HG03378 (cell line): ENCODE measurements at regions not wholly inside any gene's neighbourhood (a gene's known extent, or its start where the extent isn't known, plus 50 kb on each side); places are given as distances from the start of the nearest gene placed in this dataset.
A peak's percentile ranks its signal among the peaks of the same experiment; 100 is the strongest.
"Not testable (repeated sequence)": the region's sequence is repeated elsewhere in the genome, so short reads cannot be mapped to it uniquely, and the experiment has no call there.

Experiments used
- ATAC-seq: cut with Tn5 transposase; IDR thresholded peaks from one replicate; pipeline ENCODE4 v1.9.1; 2021; ENCODE audit warnings: mild to moderate bottlenecking, moderate library complexity; ENCODE audit not compliant: unreplicated experiment

DNA sequence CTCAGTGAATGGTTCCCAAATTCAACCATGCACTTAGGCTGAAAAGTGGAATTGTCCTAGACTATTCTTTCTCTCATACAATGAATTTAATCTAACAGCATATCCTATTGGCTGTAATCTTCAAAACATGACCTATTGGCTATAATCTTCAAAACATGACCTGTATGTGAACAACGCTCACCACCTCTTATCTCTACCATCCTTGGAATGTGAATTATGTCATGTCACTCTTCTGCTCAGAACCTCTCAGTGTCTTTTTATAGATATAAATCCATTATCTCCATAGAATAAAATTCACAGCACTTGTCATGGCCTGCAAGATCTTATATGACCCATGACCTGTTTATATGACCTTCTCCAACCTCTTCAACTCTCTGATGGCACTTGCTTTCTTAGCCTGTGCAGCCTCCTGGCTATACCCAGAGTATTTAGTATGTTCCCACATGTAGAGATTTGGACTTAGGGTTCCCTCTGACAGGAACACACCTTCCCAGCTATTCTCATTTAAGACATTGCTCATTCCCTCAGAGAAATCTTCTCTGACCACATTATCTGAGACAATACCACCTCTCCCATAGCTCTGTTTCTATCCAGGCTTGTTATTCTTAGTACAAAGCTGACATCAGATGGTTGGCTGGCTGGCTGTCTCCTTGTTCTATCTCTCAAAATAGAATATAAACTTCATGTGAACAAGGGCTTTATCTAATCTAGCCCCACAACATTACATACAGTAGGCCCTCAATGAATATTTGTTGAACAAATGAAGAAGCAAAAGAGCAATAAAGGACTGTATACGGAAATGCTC, 275.0 kb upstream of the PREP start:
- ATAC-seq: no peak

DNA sequence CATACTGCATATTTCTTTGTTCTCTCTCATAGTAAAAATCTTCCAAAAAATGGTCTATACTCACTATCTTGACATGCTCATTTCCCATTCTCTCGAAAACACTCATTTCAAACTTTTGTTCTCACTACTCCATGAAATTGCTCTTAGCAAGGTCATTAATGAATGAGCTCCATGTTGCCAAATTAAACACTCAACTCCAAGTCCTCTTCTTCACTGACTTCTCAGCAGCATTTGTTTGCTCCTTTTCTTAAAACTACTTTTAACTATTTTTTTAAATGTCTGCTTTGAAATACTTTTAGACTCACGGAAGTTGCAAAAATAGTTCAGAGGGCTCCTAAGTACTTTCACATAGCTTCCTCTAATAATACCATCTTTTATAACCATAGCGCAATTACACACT, 274.0 kb upstream of the PREP start:
- ATAC-seq: no peak

- ATAC-seq: no peak
These were observed 273.0 kb upstream of the PREP start for GRCh38 chr6:105675715-105676397.

DNA sequence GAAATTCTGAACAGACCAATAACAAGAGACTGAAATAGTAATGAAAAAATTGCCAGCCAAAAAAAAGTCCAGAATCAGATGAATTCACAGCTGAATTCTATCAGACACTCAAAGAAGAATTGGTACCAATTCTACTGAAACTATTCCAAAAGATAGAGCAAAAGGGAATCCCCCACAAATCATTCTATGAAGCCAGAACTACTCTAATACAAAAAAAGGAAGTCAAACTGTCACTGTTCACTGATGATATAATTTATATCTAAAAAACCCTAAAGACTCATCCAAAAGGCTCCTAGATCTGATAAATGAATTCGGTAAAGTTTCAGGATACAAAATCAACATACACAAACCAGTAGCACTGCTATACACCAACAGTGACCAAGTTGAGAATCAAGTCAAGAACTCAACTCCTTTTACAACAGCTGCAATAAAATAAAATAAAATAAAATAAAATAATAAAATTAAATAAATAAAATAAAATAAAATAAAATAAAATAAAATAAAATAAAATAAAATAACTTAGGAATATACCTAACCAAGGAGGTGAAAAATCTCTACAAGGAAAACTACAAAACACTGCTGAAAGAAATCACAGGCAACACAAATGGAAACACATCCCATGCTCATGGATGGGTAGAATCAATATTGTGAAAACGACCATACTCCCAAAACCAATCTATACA, 270.1 kb upstream of the PREP start:
- ATAC-seq: not testable (repeated sequence)

- ATAC-seq: no peak
These were observed 266.4 kb upstream of the PREP start for GRCh38 chr6:105669232-105669631.

GRCh38 chr6:105667056-105667455, 264.2 kb upstream of the PREP start:
- ATAC-seq: no peak

DNA sequence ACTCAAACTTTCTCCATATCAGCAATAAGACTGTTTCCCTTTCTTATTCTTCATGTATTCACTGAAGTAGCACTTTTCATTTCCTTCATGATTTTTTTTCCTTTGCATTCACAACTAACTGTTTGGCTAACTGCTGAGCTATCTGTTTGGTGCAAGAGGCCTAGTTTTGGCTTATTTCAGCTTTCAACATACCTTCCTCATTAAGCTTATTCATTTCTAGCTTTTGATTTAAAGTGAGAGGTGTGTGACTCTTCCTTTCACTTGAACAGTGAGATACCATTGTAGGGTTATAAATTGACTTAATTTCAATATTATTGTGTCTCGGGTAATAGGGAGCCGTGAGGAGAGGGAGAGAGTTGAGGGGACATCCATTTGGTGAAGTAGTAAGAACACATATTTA, 262.0 kb upstream of the PREP start:
- no peak for ATAC-seq

GRCh38 chr6:105651969-105652368, 249.1 kb upstream of the PREP start:
- no peak for ATAC-seq

DNA sequence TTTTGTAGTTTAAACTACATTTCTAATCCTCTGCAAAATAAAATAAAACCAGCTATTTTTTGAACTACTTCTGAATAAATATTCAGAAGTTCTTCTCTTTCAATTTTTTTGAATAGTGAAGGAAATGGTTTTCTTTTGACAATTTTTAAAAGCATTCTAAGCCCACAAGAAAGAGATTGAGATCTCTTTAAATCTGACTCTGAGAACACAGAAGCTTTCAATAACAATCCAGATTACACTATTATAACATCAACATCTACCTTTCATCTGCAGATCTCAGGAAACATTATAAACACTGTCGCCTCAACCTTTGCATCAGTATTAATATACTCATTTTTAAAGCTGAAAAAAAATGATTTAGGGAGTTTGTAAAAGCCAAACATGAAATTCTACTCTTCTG, 247.5 kb upstream of the PREP start:
- ATAC-seq: no peak

DNA sequence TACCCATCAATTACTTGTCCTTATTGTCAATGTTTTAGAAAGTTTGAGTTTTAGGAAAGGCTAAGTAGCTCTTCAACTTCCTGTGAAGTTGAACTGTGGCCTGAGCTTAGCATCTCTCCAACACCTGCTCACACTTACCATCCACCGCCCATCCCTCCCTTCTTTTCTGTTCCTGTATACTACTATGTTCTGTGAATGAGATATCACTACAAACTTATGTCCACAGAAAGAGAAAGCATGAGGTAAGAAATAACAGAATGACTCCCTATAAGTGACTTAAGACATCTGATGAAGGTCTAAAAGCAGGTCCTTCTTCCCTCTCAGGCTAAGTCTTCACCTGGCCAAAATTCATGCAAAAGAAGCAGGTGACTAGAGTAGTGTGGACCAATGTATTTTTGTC, 246.3 kb upstream of the PREP start:
- no peak for ATAC-seq

DNA sequence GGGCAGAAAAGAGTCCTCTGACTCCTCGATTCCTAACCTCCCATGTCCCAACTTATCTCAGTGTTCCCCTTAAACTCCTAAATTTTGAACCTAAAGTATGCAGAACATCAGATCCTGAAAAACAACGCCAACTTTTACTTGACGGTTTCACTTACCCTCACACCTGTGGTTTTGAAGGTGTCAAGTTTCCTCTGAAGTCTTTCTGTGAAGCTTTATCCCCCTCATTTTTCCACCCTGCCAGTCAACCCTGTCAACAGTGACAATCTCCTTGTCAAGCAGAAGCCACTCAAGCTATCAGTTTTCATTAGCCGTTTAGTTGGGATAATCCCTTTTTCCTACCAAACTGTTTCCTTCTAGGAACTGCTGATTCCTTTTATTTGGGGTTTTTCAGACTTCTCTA, 245.4 kb upstream of the PREP start:
- no peak for ATAC-seq

- peak; percentile 94 for ATAC-seq
These were observed 243.5 kb upstream of the PREP start for GRCh38 chr6:105646391-105646867.

- ATAC-seq: no peak
These were observed 243.1 kb upstream of the PREP start for GRCh38 chr6:105645958-105646357.

DNA sequence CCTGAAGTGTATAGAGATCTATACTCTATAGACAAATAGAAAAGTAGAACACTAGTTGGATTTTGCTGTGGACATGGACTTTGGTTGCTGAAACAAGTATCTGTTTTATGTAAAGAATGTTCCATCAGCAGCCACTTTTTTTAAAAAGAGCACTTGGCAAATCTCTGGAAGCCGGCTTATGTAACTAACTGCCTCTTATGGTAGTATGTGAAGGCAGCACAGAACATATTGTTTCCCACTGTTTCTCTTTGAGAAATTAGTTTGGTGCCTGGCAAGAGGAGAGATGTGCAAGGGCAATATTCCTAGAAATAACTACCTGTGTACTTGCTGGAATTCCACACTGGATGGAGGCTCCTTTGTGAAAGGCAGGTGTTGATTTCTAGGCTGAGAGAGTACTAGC, 242.3 kb upstream of the PREP start:
- ATAC-seq: no peak

GRCh38 chr6:105644691-105645090, 241.8 kb upstream of the PREP start:
- ATAC-seq: no peak

GRCh38 chr6:105644073-105644489, 241.2 kb upstream of the PREP start:
- ATAC-seq: no peak

DNA sequence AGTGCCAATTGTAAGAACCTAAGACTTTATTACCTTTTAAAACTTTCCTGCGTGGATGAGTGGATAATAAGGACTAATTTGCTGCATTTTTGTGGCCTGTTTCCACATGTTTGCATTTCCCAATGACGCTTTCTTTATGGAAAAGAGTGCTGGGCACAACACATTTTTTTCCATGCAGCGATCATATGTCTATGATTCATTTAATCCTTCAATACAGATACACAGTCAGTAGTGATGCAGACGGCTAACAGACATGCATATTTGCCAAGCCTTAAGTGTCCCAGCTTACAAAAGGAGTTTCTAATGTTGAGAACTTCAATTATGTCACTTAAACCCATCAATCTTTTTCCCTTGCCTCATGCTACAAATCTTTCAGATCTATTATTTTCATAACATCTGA, 239.8 kb upstream of the PREP start:
- no peak for ATAC-seq

DNA sequence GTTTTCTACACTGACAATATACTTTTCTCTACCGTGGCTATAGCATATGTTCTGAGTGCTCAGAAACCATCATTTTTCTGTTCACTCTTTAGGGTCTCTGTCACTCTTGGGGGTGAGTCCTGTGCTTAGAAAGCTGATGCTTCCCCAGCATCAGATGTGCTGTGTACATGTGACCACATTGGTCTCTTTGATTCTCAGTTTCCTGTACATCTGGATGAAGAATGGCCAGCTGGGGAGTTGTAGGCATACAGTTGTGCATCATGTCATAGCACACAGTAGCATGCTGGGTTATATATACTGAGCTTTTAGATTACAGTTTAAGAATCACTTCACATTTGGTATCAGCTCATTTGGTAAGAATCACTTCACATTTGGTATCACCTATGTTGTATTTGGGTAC, 238.6 kb upstream of the PREP start:
- no peak for ATAC-seq

GRCh38 chr6:105639124-105639523, 236.2 kb upstream of the PREP start:
- ATAC-seq: no peak

DNA sequence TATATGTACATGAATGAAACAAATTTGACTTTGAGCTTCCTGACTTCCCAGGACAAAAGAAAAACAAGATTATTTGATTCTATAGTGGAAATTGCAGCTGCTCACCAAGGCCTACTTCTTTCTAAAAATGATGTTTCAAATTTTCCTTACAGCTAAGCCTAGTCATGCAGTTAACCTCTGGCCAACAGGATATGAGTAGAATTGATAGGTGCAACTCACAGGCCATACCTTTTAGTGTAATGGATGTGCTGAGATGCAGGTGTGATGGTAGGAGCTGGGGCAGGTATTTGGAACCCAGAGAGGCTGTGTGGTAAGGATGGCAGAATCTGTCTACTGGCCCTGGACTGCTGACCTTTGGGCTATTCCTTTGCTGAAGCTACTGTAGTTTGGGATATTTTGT, 230.9 kb upstream of the PREP start:
- no peak for ATAC-seq

- no peak for ATAC-seq
These were observed 225.4 kb upstream of the PREP start for GRCh38 chr6:105628156-105628860.
